WERI-Rb-1 (cell line): ENCODE measurements at regions not wholly inside any gene's neighbourhood (a gene's known extent, or its start where the extent isn't known, plus 50 kb on each side); places are given as distances from the start of the nearest gene placed in this dataset.

ENCODE experiments used
- DNase-seq: peaks from one replicate; pipeline ENCODE4 v3.0.0-alpha.2; 2020
- H3K27ac ChIP-seq: fragments of 250-450 bp; sonication (Bioruptor Pico); 2 replicates; pipeline ENCODE4 v1.5.1; 2020; ENCODE audit warnings: mild to moderate bottlenecking, moderate library complexity
- H3K27me3 ChIP-seq: fragments of 250-450 bp; sonication (Bioruptor Pico); 2 replicates; pipeline ENCODE4 v1.5.1; 2021; ENCODE audit warnings: mild to moderate bottlenecking, low read depth, moderate library complexity; ENCODE audit not compliant: insufficient read depth, severe bottlenecking
- H3K36me3 ChIP-seq: fragments of 250-450 bp; sonication (Bioruptor Pico); 2 replicates; pipeline ENCODE4 v1.5.1; 2020; ENCODE audit warnings: mild to moderate bottlenecking, moderate library complexity
- H3K4me3 ChIP-seq: 2 replicates; pipeline ENCODE4 v1.5.1; 2011; ENCODE audit warnings: low read depth, mild to moderate bottlenecking, control low read depth, low read length
- H3K9me3 ChIP-seq: fragments of 250-450 bp; sonication (Bioruptor Pico); 2 replicates; pipeline ENCODE4 v1.5.1; 2021; ENCODE audit warnings: mild to moderate bottlenecking, moderate library complexity; ENCODE audit not compliant: severe bottlenecking
- CTCF ChIP-seq: IDR thresholded peaks from 2 replicates; pipeline ENCODE4 v1.5.1; 2011; ENCODE audit warnings: low read depth, mild to moderate bottlenecking, control low read depth, inconsistent platforms, low read length

- Histone ChIP-seq H3K9me3 (no peaks in the 10 kb centered on the region), H3K4me3 (no peak overlapping the region), H3K27ac (no peak overlapping the region), H3K36me3 (no peaks in the 10 kb centered on the region), H3K27me3 (no peaks in the 10 kb centered on the region)
- no peak for DNase-seq
- TF ChIP-seq CTCF = no peak
Observed at GRCh38 chr12:20120403-20120725, 248.0 kb upstream of the PDE3A start.

DNA sequence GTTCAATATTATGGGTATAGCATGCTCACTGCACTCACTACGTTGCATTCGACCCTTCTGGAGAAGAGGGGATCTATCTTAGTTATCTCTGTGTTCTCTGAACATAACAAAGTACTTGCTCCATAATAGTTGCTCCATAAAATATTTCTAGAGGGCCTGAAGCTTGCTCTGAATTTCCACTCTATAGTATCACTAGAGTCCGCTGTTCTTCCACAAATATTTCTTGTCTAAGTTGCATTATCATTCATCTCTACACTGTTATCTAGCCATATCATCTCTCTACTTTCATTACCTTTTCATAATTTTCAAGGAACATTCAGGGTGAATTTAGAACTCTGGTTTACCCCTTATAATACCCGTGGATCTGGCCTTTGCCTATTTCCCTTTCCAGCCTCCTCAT is 246.1 kb upstream of the PDE3A start:
- H3K9me3 ChIP-seq = no peaks in the 10 kb centered on the region
- no peak overlapping the region for H3K27ac ChIP-seq
- no peaks in the 10 kb centered on the region for H3K36me3 ChIP-seq
- H3K4me3 ChIP-seq = no peak overlapping the region
- no peaks in the 10 kb centered on the region for H3K27me3 ChIP-seq
- no peak for DNase-seq
- no peak for TF ChIP-seq CTCF

- no peak for TF ChIP-seq CTCF
Observed at GRCh38 chr12:20123465-20123864, 244.9 kb upstream of the PDE3A start.

GRCh38 chr12:20125276-20125798 is 243.0 kb upstream of the PDE3A start:
- Histone ChIP-seq H3K4me3 (no peak overlapping the region), H3K27me3 (no peaks in the 10 kb centered on the region), H3K9me3 (no peaks in the 10 kb centered on the region), H3K36me3 (no peaks in the 10 kb centered on the region), H3K27ac (no peak overlapping the region)
- DNase-seq = no peak
- TF ChIP-seq CTCF = no peak

More at GRCh38 chr12:20123465-20123864, 244.9 kb upstream of the PDE3A start:
- no peaks in the 10 kb centered on the region for H3K27me3 ChIP-seq
- no peak for DNase-seq
- no peak overlapping the region for H3K4me3 ChIP-seq
- H3K9me3 ChIP-seq = no peaks in the 10 kb centered on the region
- H3K36me3 ChIP-seq = no peaks in the 10 kb centered on the region
- H3K27ac ChIP-seq = no peak overlapping the region

GRCh38 chr12:20126601-20127000 is 241.7 kb upstream of the PDE3A start:
- no peak overlapping the region for H3K4me3 ChIP-seq
- no peaks in the 10 kb centered on the region for H3K36me3 ChIP-seq
- H3K27ac ChIP-seq = no peak overlapping the region
- TF ChIP-seq CTCF = no peak
- no peaks in the 10 kb centered on the region for H3K9me3 ChIP-seq
- DNase-seq = no peak
- no peaks in the 10 kb centered on the region for H3K27me3 ChIP-seq

GRCh38 chr12:20127413-20127812 is 240.9 kb upstream of the PDE3A start:
- no peak for TF ChIP-seq CTCF
- H3K9me3 ChIP-seq = no peaks in the 10 kb centered on the region
- H3K27me3 ChIP-seq = no peaks in the 10 kb centered on the region
- H3K4me3 ChIP-seq = no peak overlapping the region
- H3K36me3 ChIP-seq = no peaks in the 10 kb centered on the region
- DNase-seq = no peak
- no peak overlapping the region for H3K27ac ChIP-seq
